OCI-LY7 (cell line): ENCODE measurements at regions not wholly inside any gene's neighbourhood (a gene's known extent, or its start where the extent isn't known, plus 50 kb on each side); places are given as distances from the start of the nearest gene placed in this dataset.

ENCODE experiments used
- CTCF ChIP-seq: fragments of 200-600 bp; sonication (generic); conservative IDR thresholded peaks from 2 replicates; pipeline ENCODE4 v1.5.1; 2014; ENCODE audit warnings: mild to moderate bottlenecking, antibody characterized with exemption, low read length, moderate library complexity, mixed read lengths
- EZH2phosphoT487 ChIP-seq: fragments of 200-600 bp; sonication (generic); IDR thresholded peaks from 2 replicates; pipeline ENCODE4 v1.6.1; 2018; ENCODE audit warnings: low read depth, borderline replicate concordance, mild to moderate bottlenecking, mixed run types, antibody characterized with exemption, low read length, moderate library complexity, mixed read lengths

- no peak for TF ChIP-seq CTCF
- no peak for TF ChIP-seq EZH2phosphoT487
These were observed 138.4 kb upstream of the LHX8 start for GRCh38 chr1:74995821-74996220.
